ENCODE measurements at regions not wholly inside any gene's neighbourhood (a gene's known extent, or its start where the extent isn't known, plus 50 kb on each side); places are given as distances from the start of the nearest gene placed in this dataset.

GRCh38 chr14:53516261-53516774 is 363.2 kb upstream of the DDHD1 start:
- Histone ChIP-seq H3K27me3 (ENCODE audit: insufficient read depth, poor library complexity, severe bottlenecking) (no peaks in the 10 kb centered on the region), H3K4me3 (replicated peaks; ENCODE audit: insufficient read depth, low read length) (no peak overlapping the region), H3K27ac (replicated peaks) (no peak overlapping the region)
- TF ChIP-seq GABPA (IDR thresholded peaks at IDR 0.05; ENCODE audit: low read depth) = no peak
- TF ChIP-seq, protein P1, sequence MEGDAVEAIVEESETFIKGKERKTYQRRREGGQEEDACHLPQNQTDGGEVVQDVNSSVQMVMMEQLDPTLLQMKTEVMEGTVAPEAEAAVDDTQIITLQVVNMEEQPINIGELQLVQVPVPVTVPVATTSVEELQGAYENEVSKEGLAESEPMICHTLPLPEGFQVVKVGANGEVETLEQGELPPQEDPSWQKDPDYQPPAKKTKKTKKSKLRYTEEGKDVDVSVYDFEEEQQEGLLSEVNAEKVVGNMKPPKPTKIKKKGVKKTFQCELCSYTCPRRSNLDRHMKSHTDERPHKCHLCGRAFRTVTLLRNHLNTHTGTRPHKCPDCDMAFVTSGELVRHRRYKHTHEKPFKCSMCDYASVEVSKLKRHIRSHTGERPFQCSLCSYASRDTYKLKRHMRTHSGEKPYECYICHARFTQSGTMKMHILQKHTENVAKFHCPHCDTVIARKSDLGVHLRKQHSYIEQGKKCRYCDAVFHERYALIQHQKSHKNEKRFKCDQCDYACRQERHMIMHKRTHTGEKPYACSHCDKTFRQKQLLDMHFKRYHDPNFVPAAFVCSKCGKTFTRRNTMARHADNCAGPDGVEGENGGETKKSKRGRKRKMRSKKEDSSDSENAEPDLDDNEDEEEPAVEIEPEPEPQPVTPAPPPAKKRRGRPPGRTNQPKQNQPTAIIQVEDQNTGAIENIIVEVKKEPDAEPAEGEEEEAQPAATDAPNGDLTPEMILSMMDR (IDR thresholded peaks at IDR 0.05; ENCODE audit: insufficient read depth, low read length) = no peak
- TF ChIP-seq REST (IDR thresholded peaks at IDR 0.05; ENCODE audit: insufficient replicate concordance, low read depth) = no peak
- TF ChIP-seq SPI1 (IDR thresholded peaks at IDR 0.05; ENCODE audit: borderline replicate concordance, low read depth) = no peak
- no peak for TF ChIP-seq POLR2AphosphoS5 (IDR thresholded peaks at IDR 0.05; ENCODE audit: low read depth)
- DNase-seq (ENCODE audit: low read depth in 1 of 2, low spot score in 1 of 2) = no peak

GRCh38 chr14:53515276-53515675 is 362.2 kb upstream of the DDHD1 start:
- DNase-seq (ENCODE audit: low read depth in 1 of 2, low spot score in 1 of 2) = no peak

GRCh38 chr14:53514197-53514596 is 361.1 kb upstream of the DDHD1 start:
- Histone ChIP-seq H3K27ac (replicated peaks) (no peak overlapping the region), H3K27me3 (ENCODE audit: insufficient read depth, poor library complexity, severe bottlenecking) (no peaks in the 10 kb centered on the region), H3K4me3 (replicated peaks; ENCODE audit: insufficient read depth, low read length) (no peak overlapping the region)
- no peak for DNase-seq (ENCODE audit: low read depth in 1 of 2, low spot score in 1 of 2)
- TF ChIP-seq, protein P1 (IDR thresholded peaks at IDR 0.05; ENCODE audit: insufficient read depth, low read length) = no peak
- TF ChIP-seq GABPA (IDR thresholded peaks at IDR 0.05; ENCODE audit: low read depth) (no peak), SPI1 (IDR thresholded peaks at IDR 0.05; ENCODE audit: borderline replicate concordance, low read depth) (no peak), POLR2AphosphoS5 (IDR thresholded peaks at IDR 0.05; ENCODE audit: low read depth) (no peak), REST (IDR thresholded peaks at IDR 0.05; ENCODE audit: insufficient replicate concordance, low read depth) (no peak)

More at GRCh38 chr14:53515276-53515675, 362.2 kb upstream of the DDHD1 start:
- Histone ChIP-seq H3K27me3 (ENCODE audit: insufficient read depth, poor library complexity, severe bottlenecking) (no peaks in the 10 kb centered on the region), H3K27ac (replicated peaks) (no peak overlapping the region), H3K4me3 (replicated peaks; ENCODE audit: insufficient read depth, low read length) (no peak overlapping the region)
- no peak for TF ChIP-seq REST (IDR thresholded peaks at IDR 0.05; ENCODE audit: insufficient replicate concordance, low read depth)
- TF ChIP-seq, protein P1 (IDR thresholded peaks at IDR 0.05; ENCODE audit: insufficient read depth, low read length) = no peak
- no peak for TF ChIP-seq POLR2AphosphoS5 (IDR thresholded peaks at IDR 0.05; ENCODE audit: low read depth)
- TF ChIP-seq GABPA (IDR thresholded peaks at IDR 0.05; ENCODE audit: low read depth) = no peak
- no peak for TF ChIP-seq SPI1 (IDR thresholded peaks at IDR 0.05; ENCODE audit: borderline replicate concordance, low read depth)

All from HL-60 (cell line).